Neuronal stem cell (in vitro differentiated cells): ENCODE measurements at regions not wholly inside any gene's neighbourhood (a gene's known extent, or its start where the extent isn't known, plus 50 kb on each side); places are given as distances from the start of the nearest gene placed in this dataset.
"Not testable (repeated sequence)": the region's sequence is repeated elsewhere in the genome, so short reads cannot be mapped to it uniquely, and the experiment has no call there.

Source experiments
- DNase-seq: peaks from one replicate; pipeline ENCODE4 v3.0.0-alpha.2; 2013; ENCODE audit warnings: low spot score
- H2AFZ ChIP-seq: one replicate; pipeline ENCODE4 v1.6.1; 2013; ENCODE audit warnings: mild to moderate bottlenecking, low read length, inconsistent platforms
- H2AK5ac ChIP-seq: 2 replicates; pipeline ENCODE4 v1.6.1; 2013; ENCODE audit warnings: low read depth, mild to moderate bottlenecking, inconsistent platforms, low read length, moderate library complexity, mixed read lengths
- H2BK120ac ChIP-seq: 2 replicates; pipeline ENCODE4 v1.6.1; 2013; ENCODE audit warnings: low read depth, mild to moderate bottlenecking, inconsistent platforms, low read length, moderate library complexity, mixed read lengths
- H2BK12ac ChIP-seq: one replicate; pipeline ENCODE4 v1.6.1; 2013; ENCODE audit warnings: low read length, inconsistent platforms
- H2BK15ac ChIP-seq: 2 replicates; pipeline ENCODE4 v1.6.1; 2013; ENCODE audit warnings: mild to moderate bottlenecking, low read length, inconsistent platforms, mixed read lengths
- H2BK5ac ChIP-seq: one replicate; pipeline ENCODE4 v1.6.1; 2013; ENCODE audit warnings: inconsistent platforms, mild to moderate bottlenecking, low read length, moderate library complexity
- H3K14ac ChIP-seq: one replicate; pipeline ENCODE4 v1.6.1; 2013; ENCODE audit warnings: low read length, inconsistent platforms
- H3K18ac ChIP-seq: 2 replicates; pipeline ENCODE4 v1.6.1; 2013; ENCODE audit warnings: low read length, inconsistent platforms
- H3K23ac ChIP-seq: 2 replicates; pipeline ENCODE4 v1.6.1; 2013; ENCODE audit warnings: low read depth, mild to moderate bottlenecking, mixed read lengths, low read length, inconsistent platforms; ENCODE audit not compliant: poor library complexity
- H3K27ac ChIP-seq: replicated peaks from 3 replicates; pipeline ENCODE4 v1.5.1; 2013; ENCODE audit warnings: low read length, inconsistent platforms
- H3K27me3 ChIP-seq, 3 experiments: 2 replicates each; pipeline ENCODE4 v1.6.1; 2013; ENCODE audit warnings: low read length in 3 of 3, mild to moderate bottlenecking in 2 of 3, inconsistent platforms in 1 of 3, low read depth in 1 of 3, mixed read lengths in 1 of 3, moderate library complexity in 1 of 3; ENCODE audit not compliant: control insufficient read depth in 3 of 3, insufficient read depth in 3 of 3
- H3K36me3 ChIP-seq, 2 donors: replicated peaks in 1 of 2; 2 replicates each; pipeline ENCODE4 v1.6.1; 2013; ENCODE audit warnings: low read length in 2 of 2; ENCODE audit not compliant: control insufficient read depth in 2 of 2, insufficient read depth in 2 of 2
- H3K4ac ChIP-seq: 2 replicates; pipeline ENCODE4 v1.6.1; 2013; ENCODE audit warnings: inconsistent platforms, mild to moderate bottlenecking, low read length, moderate library complexity
- H3K4me1 ChIP-seq, 2 donors: 1 replicate in 1 of 2; 2 replicates in 1 of 2; pipeline ENCODE4 v1.6.1; 2013; ENCODE audit warnings: low read length in 2 of 2, low read depth in 1 of 2; ENCODE audit not compliant: control insufficient read depth in 2 of 2, insufficient read depth in 1 of 2
- H3K4me2 ChIP-seq: one replicate; pipeline ENCODE4 v1.6.1; 2013; ENCODE audit warnings: mild to moderate bottlenecking, low read length, inconsistent platforms; ENCODE audit not compliant: insufficient read depth, poor library complexity, severe bottlenecking
- H3K4me3 ChIP-seq, 2 donors: 2 replicates each; pipeline ENCODE4 v1.5.1; 2013; ENCODE audit warnings: low read length in 2 of 2, mild to moderate bottlenecking in 2 of 2, inconsistent platforms in 1 of 2, moderate library complexity in 1 of 2
- H3K79me1 ChIP-seq: one replicate; pipeline ENCODE4 v1.6.1; 2013; ENCODE audit warnings: low read depth, mild to moderate bottlenecking, inconsistent platforms, low read length, moderate library complexity
- H3K9ac ChIP-seq: one replicate; pipeline ENCODE4 v1.6.1; 2013; ENCODE audit warnings: mild to moderate bottlenecking, low read depth, low read length, inconsistent platforms; ENCODE audit not compliant: poor library complexity
- H3K9me3 ChIP-seq, 2 donors: replicated peaks in 1 of 2; 2 replicates each; pipeline versions ENCODE3 to v1.6.1; 2013; ENCODE audit warnings: low read length in 2 of 2, mild to moderate bottlenecking in 2 of 2, inconsistent platforms in 1 of 2, low read depth in 1 of 2, mixed read lengths in 1 of 2, moderate library complexity in 1 of 2; ENCODE audit not compliant: control insufficient read depth in 2 of 2, insufficient read depth in 1 of 2
- H4K8ac ChIP-seq: one replicate; pipeline ENCODE4 v1.6.1; 2013; ENCODE audit warnings: low read depth, mild to moderate bottlenecking, inconsistent platforms, low read length, moderate library complexity
- H4K91ac ChIP-seq: one replicate; pipeline ENCODE4 v1.6.1; 2013; ENCODE audit warnings: low read length, low read depth, mild to moderate bottlenecking, inconsistent platforms; ENCODE audit not compliant: poor library complexity
- WGBS, 2 donors: extraction: QIAGEN DNeasy Blood & Tissue Kit; methylation state at CpG; one replicate each; pipeline ENCODE4 v1.1.7; 2013; ENCODE audit warnings: missing lambda C conversion rate in 2 of 2, mixed read lengths in 1 of 2; ENCODE audit not compliant: insufficient read length in 2 of 2, insufficient replicate concordance in 1 of 2; ENCODE audit errors: extremely low coverage in 2 of 2; 5-methylcytosine and 5-hydroxymethylcytosine counted together

- no CpG with 5 or more reads among the region's 8 CpGs for WGBS, 2 donors
- H2BK5ac ChIP-seq, H3K4ac ChIP-seq, H3K36me3 ChIP-seq, H2BK15ac ChIP-seq, H3K27ac ChIP-seq, H3K4me1 ChIP-seq, H3K14ac ChIP-seq, H2BK12ac ChIP-seq, H3K9me3 ChIP-seq, H2AK5ac ChIP-seq, H3K9ac ChIP-seq, H3K4me2 ChIP-seq, H4K91ac ChIP-seq, H3K23ac ChIP-seq, H2AFZ ChIP-seq, H3K18ac ChIP-seq, H3K4me3 ChIP-seq, H3K79me1 ChIP-seq, H3K27me3 ChIP-seq, DNase-seq, H2BK120ac ChIP-seq, H4K8ac ChIP-seq: not testable (repeated sequence)
Observed at GRCh38 chr11:103820345-103820744, 216.1 kb upstream of the DDI1 start.

GRCh38 chr11:103824116-103824515 lies 212.3 kb upstream of the DDI1 start:
- Histone ChIP-seq H3K4me1 (no peaks in the 10 kb centered on the region), H3K14ac (no peak overlapping the region), H3K27me3 (no peaks in the 10 kb centered on the region), H3K4me3 (no peak overlapping the region), H3K4ac (no peak overlapping the region), H2BK120ac (no peak overlapping the region), H3K36me3 (no peaks in the 10 kb centered on the region), H2BK12ac (no peak overlapping the region), H2AFZ (no peak overlapping the region), H4K8ac (no peak overlapping the region), H2BK15ac (no peak overlapping the region), H2BK5ac (no peak overlapping the region), H3K79me1 (no peaks in the 10 kb centered on the region), H4K91ac (no peak overlapping the region), H3K9ac (no peak overlapping the region), H2AK5ac (no peak overlapping the region), H3K9me3 (peaks cover 0 to 7% of the 10 kb centered on the region in 2 donors), H3K4me2 (no peak overlapping the region), H3K27ac (no peak overlapping the region), H3K18ac (no peak overlapping the region), H3K23ac (no peak overlapping the region)
- no CpG with 5 or more reads among the region's 1 CpG for WGBS, 2 donors
- DNase-seq, result no peak

- DNase-seq, result no peak
- no peaks in the 10 kb centered on the region for H3K79me1 ChIP-seq
- WGBS, 2 donors, result no CpG with 5 or more reads among the region's 2 CpGs
- peaks cover 2 to 7% of the 10 kb centered on the region in 2 donors for H3K9me3 ChIP-seq
- H3K9ac ChIP-seq, result no peak overlapping the region
- no peak overlapping the region for H4K8ac ChIP-seq
- no peak overlapping the region for H3K4ac ChIP-seq
- no peaks in the 10 kb centered on the region for H3K4me1 ChIP-seq
- H3K14ac ChIP-seq, result no peak overlapping the region
- H2BK12ac ChIP-seq, result no peak overlapping the region
- no peak overlapping the region for H2AK5ac ChIP-seq
- H3K4me3 ChIP-seq, result no peak overlapping the region
- no peak overlapping the region for H2BK15ac ChIP-seq
- H2BK120ac ChIP-seq, result no peak overlapping the region
- H2AFZ ChIP-seq, result no peak overlapping the region
- H3K18ac ChIP-seq, result no peak overlapping the region
- no peak overlapping the region for H3K23ac ChIP-seq
- H3K4me2 ChIP-seq, result no peak overlapping the region
- no peaks in the 10 kb centered on the region for H3K27me3 ChIP-seq
- no peak overlapping the region for H4K91ac ChIP-seq
- no peaks in the 10 kb centered on the region for H3K36me3 ChIP-seq
- H3K27ac ChIP-seq, result no peak overlapping the region
- no peak overlapping the region for H2BK5ac ChIP-seq
Observed at GRCh38 chr11:103825469-103825868, 211.0 kb upstream of the DDI1 start.

- H3K4me2 ChIP-seq, result no peak overlapping the region
- H3K36me3 ChIP-seq, result no peaks in the 10 kb centered on the region
- no peaks in the 10 kb centered on the region for H3K27me3 ChIP-seq
- no peak overlapping the region for H3K4me3 ChIP-seq
- H3K79me1 ChIP-seq, result no peaks in the 10 kb centered on the region
- no peak overlapping the region for H2AK5ac ChIP-seq
- no peak overlapping the region for H4K91ac ChIP-seq
- peaks cover 7 to 9% of the 10 kb centered on the region in 2 donors for H3K9me3 ChIP-seq
- no peaks in the 10 kb centered on the region for H3K4me1 ChIP-seq
- H3K27ac ChIP-seq, result no peak overlapping the region
- H2BK15ac ChIP-seq, result no peak overlapping the region
- no peak overlapping the region for H2BK12ac ChIP-seq
- DNase-seq, result no peak
- H3K23ac ChIP-seq, result no peak overlapping the region
- no peak overlapping the region for H2BK5ac ChIP-seq
- no peak overlapping the region for H3K18ac ChIP-seq
- no peak overlapping the region for H3K14ac ChIP-seq
- no peak overlapping the region for H4K8ac ChIP-seq
- no peak overlapping the region for H2AFZ ChIP-seq
- H3K4ac ChIP-seq, result no peak overlapping the region
- WGBS, 2 donors, result no CpG with 5 or more reads among the region's 1 CpG
- no peak overlapping the region for H3K9ac ChIP-seq
- H2BK120ac ChIP-seq, result no peak overlapping the region
Observed at GRCh38 chr11:103826856-103827255, 209.6 kb upstream of the DDI1 start.
